SK-N-MC (cell line): ENCODE measurements at regions not wholly inside any gene's neighbourhood (a gene's known extent, or its start where the extent isn't known, plus 50 kb on each side); places are given as distances from the start of the nearest gene placed in this dataset.

ENCODE experiments used
- EZH2 ChIP-seq: fragments of 200-600 bp; sonication (generic); IDR thresholded peaks from one replicate; pipeline ENCODE4 v1.6.1; 2017; ENCODE audit warnings: antibody characterized with exemption
- FOXP2 ChIP-seq: optimal IDR thresholded peaks from 2 replicates; pipeline ENCODE3; 2011; ENCODE audit warnings: mild to moderate bottlenecking, moderate library complexity; ENCODE audit not compliant: insufficient read depth; ENCODE audit errors: extremely low read length, control extremely low read depth
- POLR2AphosphoS5 ChIP-seq: IDR thresholded peaks from 2 replicates; pipeline ENCODE4 v1.6.1; 2012; ENCODE audit warnings: mild to moderate bottlenecking, low read depth, low read length, borderline replicate concordance

- TF ChIP-seq POLR2AphosphoS5: no peak
- TF ChIP-seq EZH2: no peak
- TF ChIP-seq FOXP2: no peak
Observed at GRCh38 chr14:87492561-87492960, 500.4 kb downstream of the GALC start.
